GM12878 (cell line): ENCODE measurements at regions not wholly inside any gene's neighbourhood (a gene's known extent, or its start where the extent isn't known, plus 50 kb on each side); places are given as distances from the start of the nearest gene placed in this dataset.

Experiments used
- ATAC-seq: fragments of 200-7000 bp; cut with Tn5 transposase; 3 replicates; pipeline ENCODE4 v1.9.1; 2020; ENCODE audit warnings: mild to moderate bottlenecking, moderate library complexity
- BruUV-seq: library from RNA; stranded (reverse); fragments of 400-500 nt; replicated peaks from 2 replicates; lab custom pipeline; 2021; lab: Mats Ljungman, UMichigan
- CTCF ChIA-PET: fragments of 300-600 bp; sonication (Branson Sonifier 250); formaldehyde crosslinking; extraction: SDS; loops from one replicate; lab custom pipeline; 2021; ENCODE audit warnings: inconsistent platforms; lab: Yijun Ruan, JAX
- POLR2A ChIA-PET: fragments of 350-600 bp; formaldehyde crosslinking; extraction: SDS; loops from one replicate; lab custom pipeline; 2021; ENCODE audit warnings: inconsistent platforms; lab: Charles Lee
- RAD21 ChIA-PET: fragments of 300-600 bp; sonication (Branson Sonifier 250); formaldehyde crosslinking; loops from one replicate; lab custom pipeline; 2023; ENCODE audit warnings: antibody characterized with exemption; ENCODE audit not compliant: unreplicated experiment; lab: Charles Lee
- SMC1A ChIA-PET: fragments of 300-600 bp; sonication (Branson Sonifier 250); formaldehyde crosslinking; loops from one replicate; lab custom pipeline; 2023; ENCODE audit not compliant: unreplicated experiment, uncharacterized antibody; lab: Charles Lee
- DNase-seq: peaks from one replicate; pipeline ENCODE4 v3.0.0-alpha.2; 2011; ENCODE audit warnings: low read depth, low spot score
- FAIRE-seq: peaks from 3 replicates; lab custom pipeline; 2011; peaks lifted over from hg19 to GRCh38; lab: Jason Lieb, UNC
- H2AFZ ChIP-seq: 2 replicates; pipeline ENCODE4 v1.6.0; 2011; ENCODE audit warnings: low read depth, low read length, control low read depth; ENCODE audit not compliant: control insufficient read depth
- H3K27ac ChIP-seq: 2 replicates; pipeline ENCODE4 v1.5.1; 2011; ENCODE audit warnings: control low read depth; ENCODE audit not compliant: control insufficient read depth, insufficient read depth
- H3K27me3 ChIP-seq, 2 experiments: replicated peaks in 1 of 2; 2 replicates each; pipeline versions ENCODE4 v1.6.0 to v1.6.1; 2011; ENCODE audit warnings: low read length in 1 of 2; ENCODE audit not compliant: control insufficient read depth in 2 of 2, insufficient read depth in 2 of 2
- H3K36me3 ChIP-seq, 2 experiments: 2 replicates each; pipeline ENCODE4 v1.5.1; 2011; ENCODE audit warnings: low read length in 1 of 2; ENCODE audit not compliant: control insufficient read depth in 2 of 2, insufficient read depth in 2 of 2
- H3K4me1 ChIP-seq: 2 replicates; pipeline ENCODE4 v1.6.1; 2011; ENCODE audit warnings: mild to moderate bottlenecking, low read length, moderate library complexity, mixed read lengths; ENCODE audit not compliant: control insufficient read depth, insufficient read depth
- H3K4me2 ChIP-seq: 2 replicates; pipeline ENCODE4 v1.6.0; 2011; ENCODE audit warnings: control low read depth; ENCODE audit not compliant: control insufficient read depth, insufficient read depth
- H3K4me3 ChIP-seq: fragments of 200-600 bp; sonication (generic); 2 replicates; pipeline ENCODE4 v1.5.1; 2016
- H3K79me2 ChIP-seq: 2 replicates; pipeline ENCODE4 v1.6.0; 2011; ENCODE audit warnings: low read length; ENCODE audit not compliant: control insufficient read depth, insufficient read depth
- H3K9ac ChIP-seq: 2 replicates; pipeline ENCODE4 v1.8.0; 2011; ENCODE audit warnings: low read length, control low read depth, mixed read lengths; ENCODE audit not compliant: control insufficient read depth, insufficient read depth
- H3K9me3 ChIP-seq: replicated peaks from 3 replicates; pipeline ENCODE4 v1.5.1; 2011; ENCODE audit warnings: mild to moderate bottlenecking, low read length; ENCODE audit not compliant: control insufficient read depth, insufficient read depth
- H4K20me1 ChIP-seq: 2 replicates; pipeline ENCODE4 v1.6.0; 2011; ENCODE audit not compliant: control insufficient read depth, insufficient read depth
- BCL11A ChIP-seq: IDR thresholded peaks from 2 replicates; pipeline ENCODE4 v1.6.1; 2011; ENCODE audit warnings: low read depth, low read length
- CBX5 ChIP-seq: sonication (generic); IDR thresholded peaks from 2 replicates; pipeline ENCODE4 v1.6.1; 2016; ENCODE audit warnings: low read depth, moderate library complexity, mild to moderate bottlenecking, inconsistent platforms
- DPF2 ChIP-seq: fragments of 450-650 bp; IDR thresholded peaks from 2 replicates; pipeline ENCODE4 v1.6.1; 2017; ENCODE audit warnings: mild to moderate bottlenecking
- IRF4 ChIP-seq: IDR thresholded peaks from 2 replicates; pipeline ENCODE4 v1.6.1; 2011; ENCODE audit warnings: low read depth, low read length
- MLLT1 ChIP-seq: fragments of 450-650 bp; IDR thresholded peaks from 2 replicates; pipeline ENCODE4 v1.6.1; 2016; ENCODE audit warnings: mild to moderate bottlenecking
- MYC ChIP-seq: IDR thresholded peaks from 2 replicates; pipeline ENCODE4 v1.6.1; 2011; ENCODE audit warnings: mild to moderate bottlenecking, low read length, moderate library complexity, inconsistent platforms; ENCODE audit not compliant: insufficient read depth, insufficient replicate concordance, insufficient read length, severe bottlenecking
- NBN ChIP-seq: fragments of 450-650 bp; IDR thresholded peaks from 2 replicates; pipeline ENCODE4 v1.6.1; 2016
- NFIC ChIP-seq: IDR thresholded peaks from 2 replicates; pipeline ENCODE4 v1.6.1; 2012; ENCODE audit warnings: low read depth, mild to moderate bottlenecking, inconsistent platforms, low read length, moderate library complexity
- NFXL1 ChIP-seq: fragments of 450-650 bp; IDR thresholded peaks from 2 replicates; pipeline ENCODE4 v1.6.1; 2017; ENCODE audit warnings: antibody characterized with exemption, mild to moderate bottlenecking, borderline replicate concordance
- NKRF ChIP-seq: fragments of 450-650 bp; conservative IDR thresholded peaks from 2 replicates; pipeline ENCODE4 v1.6.1; 2017; ENCODE audit warnings: mild to moderate bottlenecking, moderate library complexity
- POLR2AphosphoS2 ChIP-seq: IDR thresholded peaks from 2 replicates; pipeline ENCODE4 v1.6.1; 2011; ENCODE audit warnings: low read depth, mild to moderate bottlenecking, low read length, improper control_type of control experiment, moderate library complexity
- POLR2AphosphoS5 ChIP-seq: IDR thresholded peaks from 2 replicates; pipeline ENCODE4 v1.6.1; 2011; ENCODE audit warnings: mild to moderate bottlenecking, low read length, inconsistent platforms
- RCOR1 ChIP-seq: conservative IDR thresholded peaks from 2 replicates; pipeline ENCODE4 v1.6.1; 2012; ENCODE audit warnings: low read depth, low read length, improper control_type of control experiment
- TAF1 ChIP-seq: IDR thresholded peaks from 2 replicates; pipeline ENCODE4 v1.6.1; 2011; ENCODE audit warnings: mild to moderate bottlenecking, low read depth, low read length, borderline replicate concordance
- TCF7 ChIP-seq: IDR thresholded peaks from 2 replicates; pipeline ENCODE4 v1.6.1; 2014; ENCODE audit warnings: antibody characterized with exemption, borderline replicate concordance
- ZBED1 ChIP-seq: IDR thresholded peaks from 2 replicates; pipeline ENCODE4 v1.6.1; 2016; ENCODE audit warnings: borderline replicate concordance
- WGBS: methylation state at CpG from one replicate; pipeline ENCODE4 v1.1.6; 2016; ENCODE audit warnings: low lambda C conversion rate; ENCODE audit not compliant: insufficient replicate concordance, insufficient coverage; ENCODE audit errors: missing lambda C conversion rate; 5-methylcytosine and 5-hydroxymethylcytosine counted together
- in situ Hi-C: fragments of 300-500 bp; cut with MboI; formaldehyde crosslinking; loops from 9 replicates; pipeline ENCODE4 v1.14.3; 2018; ENCODE audit warnings: mixed read lengths
- intact Hi-C: fragments of 100-400 bp; cut with micrococcal nuclease; formaldehyde crosslinking; loops from one replicate; pipeline ENCODE4 v1.14.2; 2022; ENCODE audit not compliant: unreplicated experiment

GRCh38 chr2:198375083-198375410 is 570.7 kb downstream of the PLCL1 start:
- no peak for FAIRE-seq

More at GRCh38 chr2:198375083-198375410, 570.7 kb downstream of the PLCL1 start:
- RAD21 ChIA-PET = interaction anchor here (1.0 to 1.4 kb wide), 6 partner anchors 20 to 1114 kb away, joined by 3 to 12 read pairs (median 3); no protein-coding TSS in a partner anchor
- ATAC-seq = no peak
- SMC1A ChIA-PET = interaction anchor here (0.7 to 2.4 kb wide), 10 partner anchors 11 to 1113 kb away, joined by 3 to 17 read pairs (median 3); no protein-coding TSS in a partner anchor
- H3K9me3 ChIP-seq = peaks cover 2% of the 10 kb centered on the region; the same call in 1 of the 3 replicates
- H3K4me2 ChIP-seq = no peak overlapping the region
- intact Hi-C loops = no loop called here
- in situ Hi-C loops = no loop called here
- whole genome bisulfite sequencing = 70% methylated on average over 4 of the region's 4 CpGs
- POLR2A ChIA-PET = no interaction called here
- no peaks in the 10 kb centered on the region for H3K79me2 ChIP-seq
- H3K4me3 ChIP-seq = no peak overlapping the region
- H3K27me3 ChIP-seq = peaks cover 0 to 5% of the 10 kb centered on the region in 2 experiments; a peak in 1 of 4 replicates
- DNase-seq = no peak
- no TSS peak for BruUV-seq
- H3K36me3 ChIP-seq = no peaks in the 10 kb centered on the region
- H3K9ac ChIP-seq = no peak overlapping the region
- TF ChIP-seq POLR2AphosphoS5 = no peak
- TF ChIP-seq TCF7 = no peak
- TF ChIP-seq MLLT1 = no peak
- no peak for TF ChIP-seq NKRF
- no peak for TF ChIP-seq NFXL1
- no peak for TF ChIP-seq BCL11A
- TF ChIP-seq NBN = no peak
- no peak for TF ChIP-seq POLR2AphosphoS2
- no peak for TF ChIP-seq MYC
- no peak for TF ChIP-seq NFIC
- no peak for TF ChIP-seq CBX5
- TF ChIP-seq ZBED1 = no peak
- no peak for TF ChIP-seq TAF1
- no peak for TF ChIP-seq IRF4
- no peak for TF ChIP-seq RCOR1
- no peak for TF ChIP-seq DPF2
- no peak overlapping the region for H2AFZ ChIP-seq
- no peaks in the 10 kb centered on the region for H4K20me1 ChIP-seq
- H3K27ac ChIP-seq = no peak overlapping the region
- CTCF ChIA-PET = interaction anchor here (0.6 to 1.6 kb wide), 20 partner anchors 9 to 1231 kb away, joined by 3 to 17 read pairs (median 3); no protein-coding TSS in a partner anchor
- peaks cover 9% of the 10 kb centered on the region for H3K4me1 ChIP-seq
